Suprapubic skin (tissue), 4 donors: ENCODE measurements at regions not wholly inside any gene's neighbourhood (a gene's known extent, or its start where the extent isn't known, plus 50 kb on each side); places are given as distances from the start of the nearest gene placed in this dataset.

Experiments used
- DNase-seq, 2 donors: peaks; one replicate each; pipeline ENCODE4 v3.0.0-alpha.2; 2019; ENCODE audit warnings: low spot score in 2 of 2
- H3K27ac ChIP-seq: fragments of 200-600 bp; sonication (generic); one replicate; pipeline ENCODE4 v1.5.1; 2019
- H3K27me3 ChIP-seq: fragments of 200-600 bp; sonication (generic); one replicate; pipeline ENCODE4 v1.5.1; 2019
- H3K36me3 ChIP-seq: fragments of 200-600 bp; sonication (generic); one replicate; pipeline ENCODE4 v1.5.1; 2019
- H3K4me1 ChIP-seq: fragments of 200-600 bp; sonication (generic); one replicate; pipeline ENCODE4 v1.5.1; 2019
- H3K4me3 ChIP-seq: fragments of 200-600 bp; sonication (generic); one replicate; pipeline ENCODE4 v1.5.1; 2019; ENCODE audit warnings: mild to moderate bottlenecking
- H3K9me3 ChIP-seq: fragments of 200-600 bp; sonication (generic); one replicate; pipeline ENCODE4 v1.5.1; 2019
- EP300 ChIP-seq: sonication (generic); formaldehyde crosslinking; IDR thresholded peaks from one replicate; pipeline ENCODE4 v1.6.1; 2017; ENCODE audit warnings: antibody characterized with exemption
- POLR2A ChIP-seq, 2 donors: fragments of 450-650 bp; IDR thresholded peaks; one replicate each; pipeline ENCODE4 v1.6.1; 2017; ENCODE audit warnings: antibody characterized with exemption in 2 of 2, mild to moderate bottlenecking in 2 of 2, moderate library complexity in 2 of 2
- POLR2AphosphoS5 ChIP-seq, 3 donors: sonication (generic); formaldehyde crosslinking; IDR thresholded peaks; one replicate each; pipeline ENCODE4 v1.6.1; 2017; ENCODE audit warnings: antibody characterized with exemption in 3 of 3
- WGBS: methylation state at CpG from one replicate; pipeline ENCODE4 v1.1.5; 2018; 5-methylcytosine and 5-hydroxymethylcytosine counted together
- TF ChIP-seq, protein P1 (sequence below), 2 donors: fragments of 200-600 bp in 1 of 2; fragments of 450-650 bp in 1 of 2; sonication (generic) in 1 of 2; IDR thresholded peaks; one replicate each; pipeline ENCODE4 v1.5.1; 2016 to 2019; ENCODE audit warnings: antibody characterized with exemption in 2 of 2, mild to moderate bottlenecking in 1 of 2, moderate library complexity in 1 of 2

DNA sequence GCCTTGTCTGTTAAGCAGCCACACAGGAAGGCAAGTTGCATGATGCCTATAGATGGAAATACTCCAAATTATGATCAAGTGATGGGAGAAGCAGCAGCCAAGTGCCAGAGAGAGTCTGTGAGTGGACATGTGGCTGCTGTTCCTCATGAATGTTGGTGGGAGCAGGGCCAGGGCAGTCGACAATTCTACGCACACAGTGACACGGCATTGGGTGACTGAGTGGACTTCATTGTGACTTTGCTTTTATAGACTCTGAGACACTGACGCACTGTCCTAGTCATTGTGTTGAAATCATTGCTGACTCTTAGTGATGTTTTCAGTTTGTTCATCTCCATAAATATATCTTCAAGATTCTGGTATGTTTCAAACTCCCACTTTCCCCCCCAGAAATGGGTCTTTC, 246.3 kb upstream of the SEMA6D start:
- TF ChIP-seq, protein P1, sequence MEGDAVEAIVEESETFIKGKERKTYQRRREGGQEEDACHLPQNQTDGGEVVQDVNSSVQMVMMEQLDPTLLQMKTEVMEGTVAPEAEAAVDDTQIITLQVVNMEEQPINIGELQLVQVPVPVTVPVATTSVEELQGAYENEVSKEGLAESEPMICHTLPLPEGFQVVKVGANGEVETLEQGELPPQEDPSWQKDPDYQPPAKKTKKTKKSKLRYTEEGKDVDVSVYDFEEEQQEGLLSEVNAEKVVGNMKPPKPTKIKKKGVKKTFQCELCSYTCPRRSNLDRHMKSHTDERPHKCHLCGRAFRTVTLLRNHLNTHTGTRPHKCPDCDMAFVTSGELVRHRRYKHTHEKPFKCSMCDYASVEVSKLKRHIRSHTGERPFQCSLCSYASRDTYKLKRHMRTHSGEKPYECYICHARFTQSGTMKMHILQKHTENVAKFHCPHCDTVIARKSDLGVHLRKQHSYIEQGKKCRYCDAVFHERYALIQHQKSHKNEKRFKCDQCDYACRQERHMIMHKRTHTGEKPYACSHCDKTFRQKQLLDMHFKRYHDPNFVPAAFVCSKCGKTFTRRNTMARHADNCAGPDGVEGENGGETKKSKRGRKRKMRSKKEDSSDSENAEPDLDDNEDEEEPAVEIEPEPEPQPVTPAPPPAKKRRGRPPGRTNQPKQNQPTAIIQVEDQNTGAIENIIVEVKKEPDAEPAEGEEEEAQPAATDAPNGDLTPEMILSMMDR (IDR thresholded peaks at IDR 0.05), result no peak
- TF ChIP-seq EP300, result no peak
- TF ChIP-seq POLR2AphosphoS5 (IDR thresholded peaks at IDR 0.05), result no peak
- TF ChIP-seq POLR2A (IDR thresholded peaks at IDR 0.05), result no peak
- no peaks in the 10 kb centered on the region for H3K27me3 ChIP-seq
- no peak overlapping the region for H3K27ac ChIP-seq
- WGBS, result 87% methylated on average over 4 of the region's 4 CpGs
- no peaks in the 10 kb centered on the region for H3K36me3 ChIP-seq
- H3K9me3 ChIP-seq, result no peaks in the 10 kb centered on the region
- H3K4me1 ChIP-seq, result peaks cover 7% of the 10 kb centered on the region
- H3K4me3 ChIP-seq, result no peak overlapping the region
- DNase-seq, result no peak

DNA sequence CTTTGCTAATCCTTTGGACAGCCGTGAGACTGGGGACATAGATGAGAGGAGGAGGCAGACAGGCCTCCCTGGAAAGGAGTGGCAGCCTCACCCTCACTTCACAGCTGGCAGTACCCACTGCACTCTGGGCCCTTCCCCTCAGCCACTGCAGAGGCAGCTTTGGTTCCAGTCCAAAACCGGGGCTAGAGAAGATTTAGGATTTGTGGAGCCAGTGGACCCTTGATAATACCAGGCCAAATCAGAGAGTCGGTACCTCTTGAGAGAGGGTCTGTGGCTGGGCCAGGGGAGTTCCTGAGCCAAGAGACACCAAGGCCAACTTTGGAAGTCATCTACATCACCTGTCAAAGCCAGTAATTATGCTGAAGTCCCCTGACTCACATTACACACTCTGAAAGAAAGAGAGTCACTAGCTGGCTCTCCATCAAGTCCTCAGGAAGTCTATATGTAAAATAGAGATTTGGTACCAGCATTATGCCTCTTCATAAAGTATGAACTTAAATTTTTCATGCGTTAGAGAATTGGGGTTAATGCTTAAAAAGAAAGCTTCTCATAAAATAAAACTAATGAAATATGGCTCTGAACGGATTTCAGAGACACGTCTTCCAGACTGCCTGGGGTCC, 244.1 kb upstream of the SEMA6D start:
- Histone ChIP-seq H3K27me3 (no peaks in the 10 kb centered on the region), H3K4me1 (peaks cover 7% of the 10 kb centered on the region), H3K9me3 (no peaks in the 10 kb centered on the region), H3K27ac (no peak overlapping the region), H3K36me3 (no peaks in the 10 kb centered on the region), H3K4me3 (no peak overlapping the region)
- no peak for DNase-seq
- TF ChIP-seq, protein P1 (IDR thresholded peaks at IDR 0.05), result no peak
- TF ChIP-seq POLR2A (IDR thresholded peaks at IDR 0.05) (no peak), POLR2AphosphoS5 (IDR thresholded peaks at IDR 0.05) (no peak), EP300 (no peak)
- 72% methylated on average over 6 of the region's 6 CpGs for WGBS

DNA sequence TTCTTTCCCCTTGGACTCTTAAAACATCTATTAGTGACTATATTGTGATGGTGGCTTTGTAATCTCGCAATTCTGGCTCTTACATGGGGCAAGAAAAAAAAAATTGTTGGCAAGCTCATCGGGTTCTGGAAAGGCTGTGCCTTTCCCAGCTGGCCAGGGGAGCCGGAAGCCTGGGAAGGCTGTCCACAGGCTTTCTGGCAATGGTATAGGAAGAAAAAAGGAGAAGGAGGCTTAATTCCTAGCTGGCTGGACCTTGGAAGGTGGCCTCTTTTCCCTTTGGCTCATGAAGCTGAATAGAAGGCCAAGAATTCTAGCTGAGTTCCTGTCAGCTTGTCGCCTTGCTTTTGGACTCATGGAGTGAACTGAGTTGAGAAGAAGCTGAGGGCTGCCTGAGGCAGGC, 243.5 kb upstream of the SEMA6D start:
- WGBS, result 49% methylated on average over 4 of the region's 4 CpGs
- H3K27ac ChIP-seq, result no peak overlapping the region

DNA sequence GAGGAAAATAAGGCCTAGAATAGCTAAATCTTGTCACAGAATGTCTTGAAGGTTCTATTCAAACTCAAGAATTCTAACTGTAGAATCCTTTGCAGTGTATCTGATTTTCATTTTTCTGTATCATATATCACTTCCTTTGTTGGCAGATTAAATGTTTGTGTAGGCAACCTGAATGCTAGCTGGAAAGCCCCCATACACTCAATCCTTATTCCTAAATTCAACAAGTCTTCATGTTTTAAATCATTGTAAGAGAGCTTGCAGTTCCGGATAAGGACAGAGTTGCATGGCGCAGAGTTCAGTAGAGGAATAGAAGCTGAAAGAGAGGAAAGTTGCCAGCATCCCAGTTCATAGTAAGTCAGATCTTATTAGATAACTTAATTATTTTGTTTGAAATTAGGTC, 242.0 kb upstream of the SEMA6D start:
- TF ChIP-seq, protein P1 (IDR thresholded peaks at IDR 0.05), result no peak
- no peak for TF ChIP-seq EP300
- H3K4me3 ChIP-seq, result no peak overlapping the region
- H3K36me3 ChIP-seq, result no peaks in the 10 kb centered on the region
- 89% methylated on average over 2 of the region's 2 CpGs for WGBS
- H3K4me1 ChIP-seq, result peaks cover 7% of the 10 kb centered on the region
- no peaks in the 10 kb centered on the region for H3K9me3 ChIP-seq
- H3K27me3 ChIP-seq, result no peaks in the 10 kb centered on the region
- no peak for DNase-seq
- no peak overlapping the region for H3K27ac ChIP-seq

More for the DNA sequence above, 243.5 kb upstream of the SEMA6D start:
- H3K4me1 ChIP-seq, result peaks cover 7% of the 10 kb centered on the region
- peak in 1 of 2 donors; percentile 49 for DNase-seq
- TF ChIP-seq, protein P1 (IDR thresholded peaks at IDR 0.05), result no peak
- peak in 1 of 3 donors; percentile 16 for TF ChIP-seq POLR2AphosphoS5 (IDR thresholded peaks at IDR 0.05)
- H3K9me3 ChIP-seq, result no peaks in the 10 kb centered on the region
- H3K27me3 ChIP-seq, result no peaks in the 10 kb centered on the region
- no peaks in the 10 kb centered on the region for H3K36me3 ChIP-seq
- H3K4me3 ChIP-seq, result no peak overlapping the region

DNA sequence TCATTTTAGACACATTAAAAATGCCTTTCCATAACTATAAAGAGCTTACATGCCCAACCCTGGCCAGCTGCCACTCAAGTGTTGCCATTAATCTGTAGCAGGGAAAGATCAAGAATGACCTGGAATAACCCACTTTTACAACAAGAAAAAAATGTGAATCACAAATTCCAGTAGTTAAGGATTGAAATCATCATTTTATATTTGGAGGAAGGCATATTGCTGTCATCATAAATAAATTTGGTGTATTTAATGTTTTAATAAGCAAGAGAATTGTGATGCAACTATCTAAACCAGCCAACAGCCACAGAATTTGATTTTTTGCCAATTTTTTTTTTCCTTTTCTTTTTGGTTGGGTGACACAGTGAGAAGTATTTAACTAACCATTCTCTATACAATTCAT, 240.0 kb upstream of the SEMA6D start:
- no peak overlapping the region for H3K4me3 ChIP-seq
- no peaks in the 10 kb centered on the region for H3K9me3 ChIP-seq
- TF ChIP-seq EP300, result no peak
- TF ChIP-seq, protein P1 (IDR thresholded peaks at IDR 0.05), result no peak
- TF ChIP-seq POLR2A (IDR thresholded peaks at IDR 0.05), result no peak
- no peak for TF ChIP-seq POLR2AphosphoS5 (IDR thresholded peaks at IDR 0.05)
- H3K36me3 ChIP-seq, result no peaks in the 10 kb centered on the region
- no peak for DNase-seq
- H3K27me3 ChIP-seq, result no peaks in the 10 kb centered on the region
- H3K4me1 ChIP-seq, result peaks cover 7% of the 10 kb centered on the region
- no peak overlapping the region for H3K27ac ChIP-seq
